DND-41 (cell line): ENCODE measurements at regions not wholly inside any gene's neighbourhood (a gene's known extent, or its start where the extent isn't known, plus 50 kb on each side); places are given as distances from the start of the nearest gene placed in this dataset.

ENCODE experiments used
- CTCF ChIP-seq: IDR thresholded peaks from 2 replicates; pipeline ENCODE4 v1.5.1; 2012; ENCODE audit warnings: borderline replicate concordance, low read length, moderate library complexity, mild to moderate bottlenecking; ENCODE audit not compliant: poor library complexity, severe bottlenecking; ENCODE audit errors: extremely low read depth
- EZH2 ChIP-seq: IDR thresholded peaks from 3 replicates; pipeline ENCODE4 v1.6.1; 2012; ENCODE audit warnings: borderline replicate concordance, low read depth, mild to moderate bottlenecking, moderate library complexity, low read length, inconsistent platforms; ENCODE audit not compliant: severe bottlenecking

- TF ChIP-seq CTCF (no peak), EZH2 (no peak)
Measured at GRCh38 chr2:57567245-57567644, 479.4 kb upstream of the VRK2 start.
